HG03103 (cell line): ENCODE measurements at regions not wholly inside any gene's neighbourhood (a gene's known extent, or its start where the extent isn't known, plus 50 kb on each side); places are given as distances from the start of the nearest gene placed in this dataset.
A peak's percentile ranks its signal among the peaks of the same experiment; 100 is the strongest.
"Not testable (repeated sequence)": the region's sequence is repeated elsewhere in the genome, so short reads cannot be mapped to it uniquely, and the experiment has no call there.

Experiments
- ATAC-seq: cut with Tn5 transposase; IDR thresholded peaks from one replicate; pipeline ENCODE4 v1.9.1; 2021; ENCODE audit warnings: low read depth; ENCODE audit not compliant: unreplicated experiment

DNA sequence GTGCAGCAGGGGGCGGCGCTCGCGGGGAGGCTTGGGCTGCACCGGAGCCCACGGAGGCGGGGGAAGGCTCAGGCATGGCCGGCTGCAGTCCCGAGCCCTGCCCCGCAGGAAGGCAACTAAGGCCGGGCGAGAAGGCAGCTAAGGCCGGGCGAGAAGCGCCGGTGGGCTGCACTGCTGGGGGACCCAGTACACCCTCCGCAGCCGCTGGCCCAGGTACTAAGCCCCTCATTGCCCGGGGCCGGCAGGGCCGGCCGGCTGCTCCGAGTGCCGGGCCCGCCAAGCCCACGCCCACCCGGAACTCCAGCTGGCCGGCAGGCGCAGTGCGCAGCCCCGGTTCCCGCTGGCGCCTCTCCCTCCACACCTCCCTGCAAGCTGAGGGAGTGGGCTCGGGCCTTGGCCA is 150.0 kb downstream of the SMIM20 start:
- not testable (repeated sequence) for ATAC-seq

DNA sequence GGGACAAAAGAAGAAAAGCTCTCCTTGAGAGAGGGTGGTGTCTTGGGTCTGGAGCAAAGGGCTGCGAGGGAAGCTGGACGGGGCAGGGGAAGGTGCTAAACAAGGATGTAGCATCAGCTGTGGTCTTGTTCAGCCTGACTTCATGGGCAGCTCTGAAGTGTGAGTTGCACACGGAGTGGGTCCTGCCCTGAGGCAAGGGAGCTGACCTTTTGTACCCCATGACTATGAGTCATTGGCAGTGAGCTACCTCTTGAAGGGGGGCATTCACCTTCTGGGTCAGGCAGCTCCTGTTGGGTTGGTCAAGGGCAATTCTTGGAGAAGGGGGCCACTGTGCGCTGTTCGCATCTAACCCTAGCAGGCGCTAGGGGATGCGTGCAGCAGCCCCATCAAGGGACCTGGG is 151.8 kb downstream of the SMIM20 start:
- no peak for ATAC-seq

DNA sequence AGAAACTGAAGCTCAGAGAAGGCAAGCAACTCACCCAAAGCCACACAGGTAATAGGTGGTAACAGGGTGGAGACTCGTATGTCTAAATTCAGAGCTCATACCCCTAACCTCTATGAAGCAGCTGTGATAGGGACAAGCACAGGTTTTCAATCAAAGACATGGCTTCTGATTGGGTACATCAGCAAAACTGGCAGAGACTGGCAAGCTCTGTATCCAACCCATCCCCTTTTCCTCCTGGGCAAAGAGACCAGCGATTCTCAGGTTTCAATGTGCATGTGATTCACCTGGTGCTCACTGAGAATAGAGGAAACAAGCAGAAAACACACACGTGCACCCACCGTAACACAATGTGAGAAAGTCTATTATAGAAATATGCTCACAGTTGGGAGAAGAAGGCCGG is 153.0 kb downstream of the SMIM20 start:
- no peak for ATAC-seq

DNA sequence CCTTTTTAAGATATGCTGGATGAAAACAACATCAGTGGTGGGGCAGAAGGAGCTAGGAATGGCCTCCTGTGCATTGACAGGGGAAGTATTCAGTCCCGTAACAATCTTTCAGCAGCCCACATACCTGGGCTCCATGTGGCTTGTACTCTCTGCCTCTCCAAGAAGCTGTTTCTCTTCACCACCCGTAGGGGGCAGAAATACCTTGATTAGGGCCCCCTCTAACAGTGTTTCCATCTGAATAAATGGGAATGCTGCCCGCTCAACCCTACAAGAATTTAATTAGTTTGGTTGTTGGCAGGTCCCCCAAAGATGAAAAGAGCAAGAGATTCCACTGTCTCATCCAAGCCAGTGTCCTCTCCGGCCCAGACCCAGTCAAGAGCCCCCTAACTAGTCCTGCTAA is 155.2 kb downstream of the SMIM20 start:
- no peak for ATAC-seq

DNA sequence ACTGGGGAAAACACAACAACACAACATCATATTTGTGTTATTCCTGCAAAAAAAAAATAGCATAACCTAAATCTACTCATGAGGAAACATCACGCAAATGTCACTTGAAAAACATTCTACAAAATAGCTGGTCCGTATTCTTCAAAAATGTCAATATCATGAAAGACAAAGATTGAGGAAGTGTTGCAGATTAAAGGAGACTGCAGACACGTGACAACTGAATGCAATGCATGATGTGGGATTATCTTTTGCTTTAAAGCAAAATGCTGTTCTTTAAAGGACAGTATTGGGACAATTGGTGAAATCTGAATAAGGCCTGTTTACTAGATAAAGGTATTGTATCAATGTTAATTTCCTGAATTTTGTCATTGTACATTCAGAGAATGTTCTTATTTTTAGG is 157.7 kb downstream of the SMIM20 start:
- no peak for ATAC-seq

DNA sequence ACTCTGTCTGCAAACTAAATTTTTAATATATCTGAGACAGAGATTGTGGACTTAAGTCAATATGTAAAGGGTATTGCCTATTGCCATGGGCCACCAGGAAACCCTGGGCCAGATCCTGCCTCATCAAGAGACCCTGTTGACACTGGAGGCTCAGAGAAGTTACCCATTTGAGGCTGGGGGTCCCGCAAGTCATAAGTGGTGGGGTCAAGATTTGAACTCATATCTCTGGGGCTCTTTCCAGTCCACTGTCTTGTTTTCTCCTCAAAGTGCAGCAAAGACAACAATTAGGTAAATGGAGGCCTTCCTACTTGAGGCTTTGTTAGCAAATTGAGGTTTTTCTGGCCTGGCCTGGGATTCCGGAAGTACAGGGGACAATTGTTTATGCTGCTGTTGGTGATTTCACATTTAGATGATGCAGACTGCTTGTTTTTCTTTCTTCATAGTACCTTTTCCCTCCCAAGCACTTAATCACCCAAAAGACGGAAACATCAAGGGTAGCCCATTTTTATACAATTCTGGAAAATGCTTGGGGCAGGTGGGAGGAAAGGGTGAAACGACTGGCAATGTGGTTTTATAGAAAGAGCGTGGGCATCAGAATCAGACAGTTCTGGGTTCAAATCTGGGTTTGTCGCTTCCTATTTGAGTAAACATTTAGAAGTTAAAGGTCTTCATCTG is 160.0 kb downstream of the SMIM20 start:
- ATAC-seq = no peak

DNA sequence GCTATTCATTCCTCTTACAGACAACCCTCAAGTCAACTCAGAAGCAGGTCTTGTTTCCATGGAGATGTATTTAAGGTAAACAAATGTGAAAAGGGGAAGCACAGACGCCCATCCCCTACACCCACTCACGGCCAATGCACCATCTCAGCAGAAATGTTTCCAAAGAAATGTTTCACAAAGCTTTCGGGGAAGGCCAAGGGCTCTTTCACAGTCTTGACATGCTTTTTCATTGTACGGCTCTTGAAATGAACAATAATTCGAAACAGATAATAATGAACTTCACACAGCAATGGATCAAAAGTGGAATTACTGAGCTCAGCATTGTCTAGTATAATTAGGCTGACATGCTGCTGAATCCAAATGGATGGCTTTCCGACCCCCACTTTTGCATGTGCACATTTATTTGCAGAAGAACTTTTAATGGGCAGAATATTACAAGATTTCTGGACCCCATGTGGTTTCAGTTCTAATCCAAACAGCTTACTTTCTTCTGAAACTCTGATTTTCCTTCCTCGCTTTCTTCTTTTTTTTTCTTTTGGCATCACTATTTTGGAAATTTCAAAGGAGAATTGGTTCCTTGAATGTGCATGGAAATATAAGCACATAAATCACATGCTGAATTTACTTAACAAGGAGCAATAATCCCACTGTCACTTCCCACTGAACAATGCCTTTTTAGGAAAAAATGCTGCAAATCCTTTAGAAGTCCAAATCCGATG is 160.9 kb downstream of the SMIM20 start:
- peak; percentile 75 for ATAC-seq

DNA sequence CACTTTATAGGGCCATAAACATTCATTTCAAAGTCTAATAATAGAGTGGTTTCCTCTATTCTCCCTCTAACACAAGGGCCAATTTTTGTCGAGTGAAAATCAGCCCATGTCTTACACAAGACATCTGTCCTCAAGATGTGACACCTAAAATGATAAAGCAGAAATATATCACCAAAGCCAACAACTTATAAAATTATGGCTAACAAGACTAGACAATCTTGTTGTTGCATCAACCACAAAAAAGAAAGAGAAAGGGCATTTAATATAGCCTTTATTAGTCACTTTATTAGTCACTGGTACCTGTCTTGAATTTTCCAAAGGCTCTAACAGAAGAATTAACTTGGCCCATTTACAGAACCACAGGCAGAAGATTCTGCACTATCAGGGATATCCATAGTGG is 161.6 kb downstream of the SMIM20 start:
- no peak for ATAC-seq

DNA sequence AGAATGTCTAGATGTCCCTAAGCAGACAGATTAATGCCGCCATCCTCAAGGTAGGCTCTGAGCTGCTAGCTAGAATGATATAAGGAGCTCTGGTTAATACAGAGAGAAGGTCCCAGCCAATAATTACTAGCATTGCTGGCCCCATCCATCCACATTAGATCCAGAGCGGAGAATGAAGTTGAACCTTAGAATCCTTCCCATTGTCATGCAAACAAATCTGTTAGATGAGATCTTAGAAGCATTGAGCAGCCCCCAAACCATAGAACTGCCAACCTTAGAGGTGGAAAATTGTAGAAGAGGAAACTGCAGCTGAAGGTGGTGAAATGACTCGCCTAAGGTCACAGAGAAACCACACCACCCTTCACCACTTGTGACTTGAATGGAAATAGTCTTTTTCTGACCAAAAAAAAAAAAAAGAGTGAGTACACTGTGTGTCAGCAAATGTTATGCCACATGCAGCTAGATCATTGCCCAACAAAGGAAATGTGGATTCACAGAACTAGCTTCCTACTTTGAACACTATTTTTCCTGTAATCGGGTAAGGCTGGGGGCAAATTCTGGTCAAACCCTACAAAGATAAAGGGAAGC is 162.1 kb downstream of the SMIM20 start:
- peak; percentile 75 for ATAC-seq

DNA sequence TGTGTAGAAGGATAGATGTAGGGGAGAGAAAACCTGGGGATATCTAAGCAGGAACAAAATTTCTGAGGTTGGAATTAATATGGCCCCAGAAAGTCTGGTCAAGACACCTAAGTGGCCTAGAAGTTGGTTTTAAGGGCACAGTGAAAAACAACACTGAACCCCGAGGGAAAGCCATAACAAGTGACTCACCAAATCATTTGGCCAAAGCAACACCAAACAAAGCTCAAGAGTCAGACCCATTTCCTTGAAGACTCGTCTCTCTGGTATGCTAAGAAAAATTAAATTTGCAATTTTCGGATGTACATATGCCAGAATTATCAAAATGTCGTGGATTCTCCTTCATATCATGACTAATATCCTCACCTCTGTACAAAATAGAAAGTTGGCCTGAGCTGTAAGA is 162.9 kb downstream of the SMIM20 start:
- no peak for ATAC-seq

DNA sequence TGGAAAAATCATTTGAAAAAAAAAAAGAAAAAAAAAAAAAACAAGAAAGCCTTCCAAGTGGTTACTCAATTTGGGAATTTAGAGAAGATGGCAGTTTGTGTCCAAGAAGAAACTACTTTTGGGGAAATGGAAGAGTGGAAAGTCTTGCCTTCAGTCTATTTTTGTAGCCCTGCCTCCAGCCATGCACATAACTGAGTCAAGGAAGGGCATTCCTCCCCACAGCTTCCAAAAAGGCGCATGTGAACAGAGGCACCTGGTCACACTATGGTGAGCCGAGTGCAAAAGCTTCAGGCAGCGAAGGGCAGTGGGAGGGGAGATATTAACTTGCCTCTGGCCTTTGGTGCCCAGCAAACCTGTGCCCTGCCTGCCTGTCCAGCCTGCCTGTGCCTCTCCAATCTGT is 163.7 kb downstream of the SMIM20 start:
- ATAC-seq = no peak

DNA sequence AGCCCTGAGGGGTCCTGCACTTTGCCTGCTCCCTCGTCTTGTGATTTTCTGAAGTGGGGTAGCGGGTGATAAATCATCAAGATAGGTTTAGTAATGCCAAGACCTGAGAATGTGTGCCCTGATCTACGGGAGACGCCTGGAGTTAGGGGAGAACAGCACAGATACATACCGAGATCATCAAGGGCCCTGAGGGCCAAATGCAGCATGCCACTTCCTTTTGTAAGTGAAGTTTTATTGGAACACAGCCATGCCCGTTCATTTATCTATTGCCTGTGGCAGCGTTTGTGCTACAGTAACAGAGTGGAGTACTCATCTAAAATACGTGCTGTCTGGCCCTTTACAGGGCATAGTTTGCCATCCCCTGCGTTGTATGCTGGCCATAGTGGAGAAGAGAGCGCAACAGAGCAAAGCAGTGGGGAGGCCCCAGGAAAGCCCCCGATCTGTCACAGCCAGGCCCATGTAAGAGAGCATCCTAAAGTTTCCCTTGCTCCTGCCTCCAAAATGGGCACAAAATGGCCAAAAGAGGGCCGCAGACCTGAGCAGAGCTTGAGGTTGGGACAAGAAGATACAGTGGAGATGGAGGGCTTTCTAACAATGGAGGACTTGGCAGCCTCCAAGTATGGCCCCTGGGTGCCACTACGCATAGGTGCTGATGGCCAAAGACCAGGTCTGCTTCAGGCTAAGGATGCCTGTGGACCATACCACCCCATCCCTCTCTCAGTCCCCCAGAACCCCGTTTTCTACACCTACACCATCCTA is 167.0 kb downstream of the SMIM20 start:
- no peak for ATAC-seq

DNA sequence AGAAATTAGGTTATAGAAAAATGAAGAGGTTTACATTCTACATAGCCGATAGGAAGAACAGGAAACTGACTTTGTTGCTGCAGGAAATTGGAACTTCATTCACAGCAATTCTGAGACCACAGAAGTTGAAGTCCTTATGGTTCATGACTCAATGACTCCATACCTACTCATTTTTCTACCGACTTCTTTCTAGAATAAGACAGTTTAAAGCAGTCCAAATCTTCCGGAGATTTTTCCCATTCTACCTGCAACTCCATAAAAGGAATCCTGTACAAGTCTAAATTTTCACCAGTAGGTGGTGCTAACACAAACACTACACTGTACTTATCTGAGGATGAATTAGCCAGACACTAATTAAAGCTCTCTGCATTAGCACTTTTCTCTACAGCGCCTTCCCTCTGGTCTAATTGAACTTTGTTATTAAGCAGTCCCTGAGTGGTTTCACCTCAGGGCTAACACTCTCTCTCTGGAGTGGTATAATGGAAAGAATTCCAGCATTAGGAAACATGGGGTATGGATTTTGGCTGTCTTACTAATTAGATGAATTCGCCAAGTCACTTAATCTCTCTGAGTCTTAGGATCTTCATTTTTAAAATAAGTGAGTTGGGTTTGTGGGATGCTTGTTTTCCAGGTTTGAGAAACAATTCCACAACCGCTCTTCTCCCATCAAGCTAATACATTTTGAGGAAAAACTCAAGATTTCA is 167.9 kb downstream of the SMIM20 start:
- no peak for ATAC-seq

DNA sequence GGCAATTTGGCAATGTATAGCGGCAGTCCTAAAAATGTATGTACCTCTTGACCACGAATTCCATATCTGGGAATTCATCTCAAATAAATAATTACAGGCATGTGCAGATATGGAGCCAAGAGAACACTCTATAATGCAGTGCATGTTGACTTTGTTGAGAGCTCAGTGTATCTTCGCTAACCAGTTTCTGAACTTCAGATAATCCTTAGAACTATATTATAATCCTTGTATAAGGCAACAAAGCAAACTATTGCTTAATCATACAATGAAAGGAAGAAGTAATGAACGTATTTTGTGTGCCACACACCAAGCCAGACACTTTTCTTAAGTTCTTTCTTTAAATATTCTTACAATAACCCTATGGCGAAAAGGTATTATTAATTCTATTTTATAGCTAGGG is 168.5 kb downstream of the SMIM20 start:
- no peak for ATAC-seq

DNA sequence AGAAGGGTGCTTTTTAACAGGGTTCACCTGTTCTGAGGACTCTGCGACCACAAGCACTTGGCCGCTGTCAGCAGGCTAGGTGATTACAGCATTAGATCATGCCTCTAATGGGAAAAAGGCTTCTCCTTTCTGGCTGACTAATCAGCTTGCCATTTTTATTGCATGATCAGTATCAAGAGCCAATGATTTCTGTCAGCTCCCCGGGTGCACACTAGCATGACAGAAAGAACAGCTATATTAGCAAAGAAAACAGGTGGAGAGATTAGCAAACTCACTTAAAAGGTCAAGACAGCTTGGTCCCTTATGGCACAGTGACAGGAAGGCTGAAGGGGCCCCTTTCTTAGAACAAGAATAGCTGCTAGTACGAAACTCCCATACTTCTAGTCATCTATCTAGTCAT is 170.0 kb downstream of the SMIM20 start:
- ATAC-seq = peak; percentile 65

DNA sequence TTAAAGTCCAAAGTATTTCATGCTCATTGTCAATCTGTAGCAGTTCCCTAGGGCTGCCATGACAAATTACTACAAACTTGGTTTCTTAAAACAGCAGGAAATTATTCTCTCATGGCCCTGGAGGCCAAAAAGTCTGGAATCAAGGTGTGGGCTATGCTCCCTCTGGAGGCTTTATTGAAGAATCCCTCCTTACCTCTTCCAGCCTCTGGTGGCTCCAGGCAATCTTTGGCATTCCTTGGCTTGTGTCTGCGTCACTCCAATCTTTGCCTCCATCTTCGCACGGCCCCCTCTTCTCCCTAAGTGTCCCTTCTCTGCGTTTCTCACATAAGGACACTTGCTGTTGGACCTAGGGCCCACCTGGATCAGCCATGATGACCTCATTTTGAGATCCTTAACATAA is 170.4 kb downstream of the SMIM20 start:
- ATAC-seq = no peak

DNA sequence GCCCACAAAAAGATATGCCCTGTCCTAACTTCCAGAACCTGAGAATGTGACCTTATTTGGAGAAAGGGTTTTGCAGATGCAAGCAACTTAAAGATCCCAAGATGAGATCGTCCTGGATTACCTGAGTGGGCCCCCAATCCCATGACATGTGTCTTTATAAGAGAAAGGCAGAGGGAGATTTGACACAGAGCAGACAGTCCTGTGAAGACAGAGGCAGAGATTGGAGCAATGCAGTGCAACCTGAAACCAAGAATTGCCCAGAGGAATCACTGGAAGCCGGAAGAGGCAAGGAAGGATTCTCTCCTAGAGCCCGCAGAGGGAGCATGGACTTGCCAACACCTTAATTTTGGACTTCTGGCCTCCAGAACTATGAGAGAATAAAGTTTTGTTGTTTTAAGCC is 171.5 kb downstream of the SMIM20 start:
- no peak for ATAC-seq

DNA sequence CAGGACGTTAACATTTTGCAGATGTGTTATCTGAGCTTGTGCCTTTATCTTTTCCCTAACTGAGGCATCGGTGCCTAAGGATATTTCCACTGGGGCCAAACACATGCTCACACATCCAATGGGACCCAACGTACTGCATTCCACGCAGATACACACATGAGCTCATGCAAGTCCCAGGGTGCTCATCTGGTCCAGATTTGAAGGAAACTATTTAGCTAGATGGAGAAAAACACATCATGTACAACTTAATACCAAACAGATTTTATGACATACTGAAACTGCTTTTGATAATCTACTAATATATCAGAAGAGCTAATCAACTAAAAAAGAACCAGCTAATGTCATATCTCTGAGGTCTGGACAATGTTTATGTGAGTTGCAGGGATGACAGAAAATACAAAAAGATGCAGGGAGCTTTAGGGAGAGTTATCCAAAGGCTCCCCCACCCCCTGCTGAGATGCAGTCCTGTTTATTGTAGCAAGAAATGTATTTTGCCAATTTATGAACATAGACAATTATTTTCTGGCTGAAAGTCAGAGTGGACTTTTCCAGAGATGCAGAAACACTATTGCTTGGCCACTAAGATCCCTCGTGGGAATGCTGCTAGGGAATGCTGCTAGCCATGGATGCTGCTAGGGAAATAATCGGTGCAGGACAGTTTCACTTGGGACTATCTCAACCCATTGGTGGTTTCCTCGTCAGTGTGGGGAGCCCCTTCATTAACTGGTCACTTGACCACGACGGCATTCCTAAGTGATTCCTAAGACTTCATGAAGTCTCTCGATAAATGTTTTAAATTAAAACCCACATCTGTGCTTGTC is 172.8 kb downstream of the SMIM20 start:
- ATAC-seq = no peak

DNA sequence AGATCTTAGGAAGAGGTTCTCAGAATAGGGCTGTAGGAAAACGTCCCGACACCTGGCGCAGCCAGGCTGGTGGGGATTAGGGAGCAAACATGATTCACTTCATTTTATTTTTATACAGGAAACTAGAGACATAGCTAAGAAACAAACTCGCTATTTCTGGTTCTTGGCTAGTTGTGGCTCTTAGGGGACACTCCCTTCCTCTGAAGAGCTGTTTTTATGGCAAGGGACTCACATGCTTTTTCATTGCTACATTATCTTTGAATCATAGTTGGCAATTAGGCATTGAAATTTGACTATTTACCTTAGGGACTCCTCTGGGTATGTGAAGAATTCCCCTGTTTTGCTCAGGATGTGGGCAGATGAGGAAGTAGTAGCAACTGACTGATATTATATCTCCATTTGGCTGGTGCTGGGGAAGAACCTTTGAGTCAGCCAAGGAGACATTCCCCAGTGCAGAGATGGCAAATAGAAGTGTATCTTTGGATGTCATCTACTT is 174.5 kb downstream of the SMIM20 start:
- peak; percentile 47 for ATAC-seq

DNA sequence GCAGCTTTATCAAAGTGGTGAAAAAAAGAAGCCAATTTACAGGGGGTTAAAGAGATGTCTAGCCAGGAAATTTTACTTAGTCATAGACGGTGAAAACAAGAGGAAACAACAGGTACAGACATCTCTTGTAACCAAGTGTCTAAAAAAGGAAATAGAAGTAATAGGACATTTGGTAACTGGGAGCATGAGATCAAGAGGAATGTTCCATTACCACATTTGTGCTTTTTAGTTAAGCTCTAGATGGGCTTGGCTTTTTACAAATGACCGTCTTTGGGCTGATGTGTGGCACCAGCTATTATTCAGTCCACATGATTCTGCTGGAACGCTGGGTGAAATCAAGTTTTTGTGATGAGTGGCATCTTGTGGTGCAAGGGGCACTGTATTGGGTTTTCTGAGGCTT is 179.5 kb downstream of the SMIM20 start:
- no peak for ATAC-seq
